Prostate gland (tissue), 2 donors: ENCODE measurements at regions not wholly inside any gene's neighbourhood (a gene's known extent, or its start where the extent isn't known, plus 50 kb on each side); places are given as distances from the start of the nearest gene placed in this dataset.

Experiments
- DNase-seq: peaks from one replicate; pipeline ENCODE4 v3.0.0-alpha.2; 2019; ENCODE audit warnings: low spot score
- H3K27ac ChIP-seq, 2 donors: fragments of 200-600 bp; sonication (generic); 2 replicates each; pipeline ENCODE4 v1.5.1; 2017 to 2019
- H3K27me3 ChIP-seq: fragments of 200-600 bp; sonication (generic); replicated peaks from 2 replicates; pipeline ENCODE4 v1.5.1; 2019; ENCODE audit not compliant: insufficient read depth
- H3K36me3 ChIP-seq, 2 donors: fragments of 200-600 bp; sonication (generic); 1 replicate in 1 of 2; 2 replicates in 1 of 2; pipeline versions ENCODE4 v1.5.1 to v1.8.1; 2017 to 2019
- H3K4me1 ChIP-seq: fragments of 200-600 bp; sonication (generic); replicated peaks from 2 replicates; pipeline ENCODE4 v1.5.1; 2019
- H3K4me3 ChIP-seq, 2 donors: fragments of 200-600 bp; sonication (generic); 2 replicates each; pipeline ENCODE4 v1.5.1; 2017 to 2019
- H3K9me3 ChIP-seq: fragments of 200-600 bp; sonication (generic); 2 replicates; pipeline ENCODE4 v1.5.1; 2017
- CTCF ChIP-seq, 4 experiments: fragments of 200-600 bp in 2 of 4; fragments of 450-650 bp in 2 of 4; sonication (generic) in 2 of 4; IDR thresholded peaks; 1 replicate in 3 of 4; 2 replicates in 1 of 4; pipeline ENCODE4 v1.5.1; 2016 to 2019; ENCODE audit warnings: antibody characterized with exemption in 4 of 4, mild to moderate bottlenecking in 2 of 4, moderate library complexity in 2 of 4
- POLR2A ChIP-seq: fragments of 450-650 bp; IDR thresholded peaks from one replicate; pipeline ENCODE4 v1.6.1; 2016; ENCODE audit warnings: antibody characterized with exemption, mild to moderate bottlenecking
- POLR2AphosphoS5 ChIP-seq: sonication (generic); formaldehyde crosslinking; IDR thresholded peaks from one replicate; pipeline ENCODE4 v1.6.1; 2017; ENCODE audit warnings: antibody characterized with exemption
- WGBS: methylation state at CpG from one replicate; pipeline ENCODE4 v1.1.5; 2018; 5-methylcytosine and 5-hydroxymethylcytosine counted together
- intact Hi-C: fragments of 100-400 bp; cut with DNase I; formaldehyde crosslinking; loops from one replicate; pipeline ENCODE4 v1.14.2; 2022

DNA sequence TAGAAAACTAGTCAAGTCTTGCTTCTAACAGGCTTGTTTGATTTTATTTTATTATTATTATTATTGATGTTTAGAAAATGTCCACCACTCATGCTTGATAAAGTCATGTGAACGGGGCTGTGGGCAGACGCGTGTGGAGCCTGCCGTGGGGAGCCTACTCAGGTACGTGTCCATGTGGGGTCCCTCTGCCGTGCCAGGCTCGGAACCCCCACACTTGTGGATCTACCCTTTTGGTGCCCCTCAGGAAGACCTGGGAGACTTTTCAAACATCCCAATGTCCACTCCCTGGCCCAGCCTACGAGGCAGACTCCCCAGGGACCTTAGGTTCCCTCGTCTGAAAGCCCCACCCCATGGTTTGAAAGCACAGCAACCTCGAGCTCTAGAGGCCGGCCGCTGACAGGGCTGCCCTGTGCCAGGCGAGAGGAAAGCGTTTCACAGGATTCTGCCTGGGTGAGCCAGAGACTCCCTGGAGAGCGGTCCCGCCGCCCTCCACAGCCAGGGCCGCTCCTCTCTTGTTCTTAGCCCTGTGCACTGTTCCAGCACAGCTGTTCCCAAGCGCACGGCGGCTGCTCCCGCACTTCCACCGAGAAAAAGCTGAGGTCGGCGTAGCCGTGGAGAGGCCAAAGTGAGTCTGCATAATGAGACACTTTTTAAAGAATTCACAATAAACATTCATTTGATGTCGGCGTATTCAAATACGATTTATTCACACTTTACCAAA is 249.7 kb downstream of the TTLL2 start:
- no peaks in the 10 kb centered on the region for H3K9me3 ChIP-seq
- no peak for DNase-seq
- TF ChIP-seq POLR2A (no peak), CTCF (IDR thresholded peaks at IDR 0.05) (no peak), POLR2AphosphoS5 (no peak)
- no peaks in the 10 kb centered on the region for H3K4me1 ChIP-seq
- no peak overlapping the region for H3K27ac ChIP-seq
- H3K27me3 ChIP-seq, result no peaks in the 10 kb centered on the region
- no peaks in the 10 kb centered on the region for H3K36me3 ChIP-seq
- intact Hi-C loops, result no loop called here
- 80% methylated on average over 29 of the region's 29 CpGs for WGBS
- H3K4me3 ChIP-seq, result no peak overlapping the region

- DNase-seq, result no peak
- no peak overlapping the region for H3K4me3 ChIP-seq
These were observed 250.3 kb downstream of the TTLL2 start for GRCh38 chr6:167575158-167575696.

GRCh38 chr6:167576050-167576741 is 250.5 kb upstream of the AFDN start:
- intact Hi-C loops, result no loop called here
- H3K4me1 ChIP-seq, result no peaks in the 10 kb centered on the region
- no peak for DNase-seq
- no peak overlapping the region for H3K27ac ChIP-seq
- H3K27me3 ChIP-seq, result no peaks in the 10 kb centered on the region
- no peak for TF ChIP-seq CTCF (IDR thresholded peaks at IDR 0.05)
- no peak for TF ChIP-seq POLR2AphosphoS5
- TF ChIP-seq POLR2A, result no peak
- no peaks in the 10 kb centered on the region for H3K36me3 ChIP-seq
- H3K4me3 ChIP-seq, result no peak overlapping the region
- no peaks in the 10 kb centered on the region for H3K9me3 ChIP-seq
- 82% methylated on average over 23 of the region's 23 CpGs for WGBS

More at GRCh38 chr6:167575158-167575696, 250.3 kb downstream of the TTLL2 start:
- intact Hi-C loops, result no loop called here
- no peaks in the 10 kb centered on the region for H3K4me1 ChIP-seq
- 88% methylated on average over 23 of the region's 23 CpGs for WGBS
- no peaks in the 10 kb centered on the region for H3K27me3 ChIP-seq
- no peak overlapping the region for H3K27ac ChIP-seq
- TF ChIP-seq POLR2A (no peak), CTCF (IDR thresholded peaks at IDR 0.05) (no peak), POLR2AphosphoS5 (no peak)
- no peaks in the 10 kb centered on the region for H3K36me3 ChIP-seq
- no peaks in the 10 kb centered on the region for H3K9me3 ChIP-seq

DNA sequence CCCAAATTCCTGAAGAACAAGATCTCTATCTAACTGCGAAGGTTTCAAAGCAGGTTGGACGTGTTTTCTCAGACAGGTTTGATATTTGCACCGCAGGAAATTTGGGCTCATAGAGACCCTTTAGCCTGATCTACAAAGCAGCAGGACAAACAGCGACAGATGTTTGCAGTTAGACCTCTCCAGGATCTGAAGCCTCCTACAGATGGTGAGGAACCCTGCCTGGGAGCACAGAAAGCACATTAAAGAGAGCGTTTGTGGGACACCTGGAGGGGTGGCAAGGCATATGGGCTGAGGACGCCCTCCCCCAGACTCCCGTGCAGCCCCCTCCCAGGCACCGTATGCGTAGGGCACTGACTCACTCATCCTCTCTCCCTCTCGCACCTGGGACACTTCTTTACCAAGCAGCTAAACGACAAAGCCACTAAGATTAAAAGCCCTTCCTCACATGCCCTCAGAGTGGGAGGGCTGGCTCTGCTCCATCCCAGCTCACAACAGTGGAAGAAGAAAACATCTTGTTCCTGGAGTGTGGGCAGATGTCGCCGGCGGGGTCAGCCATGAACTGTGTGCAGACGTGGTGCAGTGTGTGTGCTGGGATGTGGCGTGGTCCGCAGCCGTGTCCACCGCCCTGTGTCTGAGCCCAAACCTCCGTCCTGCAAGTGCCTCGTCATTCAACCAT is 249.7 kb upstream of the AFDN start:
- Histone ChIP-seq H3K4me3 (no peak overlapping the region), H3K27me3 (no peaks in the 10 kb centered on the region), H3K9me3 (no peaks in the 10 kb centered on the region), H3K4me1 (no peaks in the 10 kb centered on the region), H3K36me3 (no peaks in the 10 kb centered on the region), H3K27ac (no peak overlapping the region)
- no peak for DNase-seq
- WGBS, result 49% methylated on average over 21 of the region's 21 CpGs
- intact Hi-C loops, result no loop called here
- TF ChIP-seq POLR2AphosphoS5 (no peak), CTCF (IDR thresholded peaks at IDR 0.05) (no peak), POLR2A (no peak)
